MCF 10A (cell line): ENCODE measurements at regions not wholly inside any gene's neighbourhood (a gene's known extent, or its start where the extent isn't known, plus 50 kb on each side); places are given as distances from the start of the nearest gene placed in this dataset.

Experiments
- BruUV-seq: library from RNA; stranded (reverse); fragments of 400-500 nt; replicated peaks from 2 replicates; lab custom pipeline; 2021; lab: Mats Ljungman, UMichigan
- CTCF ChIA-PET: fragments of 300-600 bp; sonication (Branson Sonifier 250); formaldehyde crosslinking; extraction: SDS; loops from one replicate; lab custom pipeline; 2021; ENCODE audit warnings: antibody characterized with exemption, inconsistent platforms; lab: Yijun Ruan, JAX
- POLR2A ChIA-PET: fragments of 300-600, 350-650 bp; sonication (Branson Sonifier 250); formaldehyde crosslinking; extraction: SDS; loops from one replicate; lab custom pipeline; 2020; ENCODE audit warnings: antibody characterized with exemption, inconsistent platforms; lab: Yijun Ruan, JAX
- DNase-seq: peaks from one replicate; pipeline ENCODE4 v3.0.0-alpha.2; 2018; ENCODE audit not compliant: unreplicated experiment
- H3K27ac Mint-ChIP-seq: one replicate; pipeline ENCODE4 v1.8.0; 2022; ENCODE audit warnings: mild to moderate bottlenecking, low read depth, mixed read lengths; ENCODE audit not compliant: unreplicated experiment
- H3K27me3 Mint-ChIP-seq: one replicate; pipeline ENCODE4 v1.8.0; 2022; ENCODE audit warnings: mixed read lengths; ENCODE audit not compliant: insufficient read depth, unreplicated experiment
- H3K36me3 Mint-ChIP-seq: one replicate; pipeline ENCODE4 v1.8.0; 2022; ENCODE audit warnings: mild to moderate bottlenecking, moderate library complexity, mixed read lengths; ENCODE audit not compliant: insufficient read depth, unreplicated experiment
- H3K4me1 Mint-ChIP-seq: one replicate; pipeline ENCODE4 v1.8.0; 2022; ENCODE audit warnings: mixed read lengths; ENCODE audit not compliant: insufficient read depth, unreplicated experiment
- H3K4me3 Mint-ChIP-seq: one replicate; pipeline ENCODE4 v1.8.0; 2022; ENCODE audit warnings: mild to moderate bottlenecking, moderate library complexity, mixed read lengths; ENCODE audit not compliant: unreplicated experiment
- H3K9me3 Mint-ChIP-seq: one replicate; pipeline ENCODE4 v1.8.0; 2022; ENCODE audit warnings: mixed read lengths; ENCODE audit not compliant: unreplicated experiment
- intact Hi-C: fragments of 100-400 bp; cut with micrococcal nuclease; formaldehyde crosslinking; loops from 2 replicates; pipeline ENCODE4 v1.14.1; 2022
- TF ChIP-seq, protein P1 (sequence below): fragments of 200-600 bp; IDR thresholded peaks from one replicate; pipeline ENCODE4 v1.8.0; 2022; ENCODE audit warnings: antibody characterized with exemption, mild to moderate bottlenecking; ENCODE audit not compliant: unreplicated experiment

- Mint-ChIP-seq H3K4me3 (no peak overlapping the region), H3K9me3 (no peaks in the 10 kb centered on the region), H3K4me1 (peaks cover 6% of the 10 kb centered on the region), H3K36me3 (no peaks in the 10 kb centered on the region), H3K27ac (no peak overlapping the region), H3K27me3 (no peaks in the 10 kb centered on the region)
- TF ChIP-seq, protein P1, sequence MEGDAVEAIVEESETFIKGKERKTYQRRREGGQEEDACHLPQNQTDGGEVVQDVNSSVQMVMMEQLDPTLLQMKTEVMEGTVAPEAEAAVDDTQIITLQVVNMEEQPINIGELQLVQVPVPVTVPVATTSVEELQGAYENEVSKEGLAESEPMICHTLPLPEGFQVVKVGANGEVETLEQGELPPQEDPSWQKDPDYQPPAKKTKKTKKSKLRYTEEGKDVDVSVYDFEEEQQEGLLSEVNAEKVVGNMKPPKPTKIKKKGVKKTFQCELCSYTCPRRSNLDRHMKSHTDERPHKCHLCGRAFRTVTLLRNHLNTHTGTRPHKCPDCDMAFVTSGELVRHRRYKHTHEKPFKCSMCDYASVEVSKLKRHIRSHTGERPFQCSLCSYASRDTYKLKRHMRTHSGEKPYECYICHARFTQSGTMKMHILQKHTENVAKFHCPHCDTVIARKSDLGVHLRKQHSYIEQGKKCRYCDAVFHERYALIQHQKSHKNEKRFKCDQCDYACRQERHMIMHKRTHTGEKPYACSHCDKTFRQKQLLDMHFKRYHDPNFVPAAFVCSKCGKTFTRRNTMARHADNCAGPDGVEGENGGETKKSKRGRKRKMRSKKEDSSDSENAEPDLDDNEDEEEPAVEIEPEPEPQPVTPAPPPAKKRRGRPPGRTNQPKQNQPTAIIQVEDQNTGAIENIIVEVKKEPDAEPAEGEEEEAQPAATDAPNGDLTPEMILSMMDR, result no peak
- no TSS peak for BruUV-seq
- intact Hi-C loops, result no loop called here
- POLR2A ChIA-PET, result no interaction called here
- DNase-seq, result no peak
- CTCF ChIA-PET, result no interaction called here
Observed at GRCh38 chr7:91634485-91635177, 245.9 kb downstream of the MTERF1 start.

DNA sequence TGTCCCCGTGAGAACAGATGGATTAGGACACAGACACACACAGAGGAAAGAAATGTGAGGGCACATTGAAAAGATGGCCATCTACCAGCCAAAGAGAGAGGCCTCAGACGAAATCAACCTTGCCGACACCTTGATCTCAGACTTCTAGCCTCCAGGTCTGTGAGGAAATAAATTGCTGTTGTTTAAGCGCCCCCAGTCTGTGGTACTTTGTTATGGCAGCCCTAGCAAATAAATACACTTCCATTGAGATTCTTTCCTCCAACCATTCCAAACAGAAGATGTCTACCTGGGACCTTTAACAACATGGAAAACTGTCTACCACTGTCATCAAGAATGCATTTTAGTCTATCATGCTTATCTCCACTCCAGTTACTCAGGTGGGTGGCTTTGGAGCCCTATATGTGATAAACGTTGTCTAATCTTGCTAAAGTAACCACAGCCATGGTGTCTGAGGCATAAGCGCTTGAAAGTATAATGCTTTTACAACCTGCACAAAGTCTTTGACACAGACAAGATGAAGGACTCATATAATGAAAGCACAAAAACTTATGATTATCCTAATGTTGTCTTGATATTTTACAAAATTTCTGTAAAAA, 244.3 kb downstream of the MTERF1 start:
- CTCF ChIA-PET, result interaction anchor here (0.6 to 1.0 kb wide), 2 partner anchors 512 to 553 kb away, joined by 3 to 4 read pairs; no protein-coding TSS in a partner anchor

GRCh38 chr7:91636728-91637127, 243.8 kb downstream of the MTERF1 start:
- Mint-ChIP-seq H3K36me3 (no peaks in the 10 kb centered on the region), H3K4me1 (peaks cover 6% of the 10 kb centered on the region), H3K9me3 (no peaks in the 10 kb centered on the region), H3K4me3 (no peak overlapping the region), H3K27me3 (no peaks in the 10 kb centered on the region), H3K27ac (no peak overlapping the region)
- POLR2A ChIA-PET, result interaction anchor here (0.6 kb wide), 1 partner anchor 349 kb away, joined by 4 read pairs; no protein-coding TSS in a partner anchor
- no peak for DNase-seq
- CTCF ChIA-PET, result interaction anchor here (0.6 to 1.0 kb wide), 2 partner anchors 513 to 554 kb away, joined by 3 to 4 read pairs; no protein-coding TSS in a partner anchor
- no TSS peak for BruUV-seq
- intact Hi-C loops, result loop anchor here (1.0 to 2.0 kb wide), 3 partner anchors 348 to 553 kb away; no protein-coding TSS in a partner anchor
- TF ChIP-seq, protein P1, result no peak

More for the DNA sequence above, 244.3 kb downstream of the MTERF1 start:
- POLR2A ChIA-PET, result interaction anchor here (0.6 kb wide), 1 partner anchor 349 kb away, joined by 4 read pairs; no protein-coding TSS in a partner anchor
- H3K27ac Mint-ChIP-seq, result no peak overlapping the region
- peak; percentile 67 for DNase-seq
- no TSS peak for BruUV-seq
- H3K4me1 Mint-ChIP-seq, result peaks cover 6% of the 10 kb centered on the region
- TF ChIP-seq, protein P1, result peak; percentile 50
- intact Hi-C loops, result loop anchor here (1.0 to 2.0 kb wide), 3 partner anchors 347 to 553 kb away; no protein-coding TSS in a partner anchor
- H3K9me3 Mint-ChIP-seq, result no peaks in the 10 kb centered on the region
- no peak overlapping the region for H3K4me3 Mint-ChIP-seq
- H3K27me3 Mint-ChIP-seq, result no peaks in the 10 kb centered on the region
- no peaks in the 10 kb centered on the region for H3K36me3 Mint-ChIP-seq

- Mint-ChIP-seq H3K27me3 (no peaks in the 10 kb centered on the region), H3K4me3 (no peak overlapping the region), H3K27ac (no peak overlapping the region), H3K4me1 (no peaks in the 10 kb centered on the region), H3K9me3 (no peaks in the 10 kb centered on the region), H3K36me3 (no peaks in the 10 kb centered on the region)
- no TSS peak for BruUV-seq
- TF ChIP-seq, protein P1, result no peak
- CTCF ChIA-PET, result interaction anchor here (0.5 to 1.5 kb wide), 3 partner anchors 553 to 561 kb away, joined by 3 to 4 read pairs (median 4); no protein-coding TSS in a partner anchor
- POLR2A ChIA-PET, result interaction anchor here (0.7 kb wide), 1 partner anchor 76 kb away, joined by 3 read pairs; no protein-coding TSS in a partner anchor
- intact Hi-C loops, result no loop called here
- DNase-seq, result no peak
Observed at GRCh38 chr7:91644256-91644655, 236.2 kb downstream of the MTERF1 start.
